ENCODE measurements at regions not wholly inside any gene's neighbourhood (a gene's known extent, or its start where the extent isn't known, plus 50 kb on each side); places are given as distances from the start of the nearest gene placed in this dataset.
"Not testable (repeated sequence)": the region's sequence is repeated elsewhere in the genome, so short reads cannot be mapped to it uniquely, and the experiment has no call there.

DNA sequence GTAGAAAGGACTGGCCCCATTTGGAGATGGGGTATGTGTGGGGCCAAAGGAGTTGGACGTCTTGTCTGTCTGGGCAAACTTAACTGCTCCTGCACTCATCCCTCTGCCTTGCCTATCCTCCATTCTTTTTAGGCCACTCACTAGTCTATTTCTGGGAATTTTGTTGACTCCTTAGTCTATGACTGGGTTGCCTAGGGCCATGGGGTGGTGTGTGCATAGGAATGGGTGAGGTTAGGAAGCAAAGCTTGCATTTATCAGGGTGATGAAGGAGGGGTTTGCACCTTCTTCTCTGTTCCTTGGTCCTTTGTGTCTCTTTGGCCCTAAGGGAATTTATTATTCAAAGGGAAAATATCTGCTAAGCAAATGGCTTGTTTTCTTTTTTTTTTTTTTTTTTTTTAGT is 80.9 kb upstream of the OR9Q1 start:
- no peak overlapping the region for H3K4me3 Mint-ChIP-seq
- no peak overlapping the region for H3K27ac Mint-ChIP-seq
- no peaks in the 10 kb centered on the region for H3K4me1 Mint-ChIP-seq
- no peaks in the 10 kb centered on the region for H3K9me3 Mint-ChIP-seq
- H3K27me3 Mint-ChIP-seq = no peaks in the 10 kb centered on the region
- H3K36me3 Mint-ChIP-seq = no peaks in the 10 kb centered on the region
- no peak for DNase-seq

DNA sequence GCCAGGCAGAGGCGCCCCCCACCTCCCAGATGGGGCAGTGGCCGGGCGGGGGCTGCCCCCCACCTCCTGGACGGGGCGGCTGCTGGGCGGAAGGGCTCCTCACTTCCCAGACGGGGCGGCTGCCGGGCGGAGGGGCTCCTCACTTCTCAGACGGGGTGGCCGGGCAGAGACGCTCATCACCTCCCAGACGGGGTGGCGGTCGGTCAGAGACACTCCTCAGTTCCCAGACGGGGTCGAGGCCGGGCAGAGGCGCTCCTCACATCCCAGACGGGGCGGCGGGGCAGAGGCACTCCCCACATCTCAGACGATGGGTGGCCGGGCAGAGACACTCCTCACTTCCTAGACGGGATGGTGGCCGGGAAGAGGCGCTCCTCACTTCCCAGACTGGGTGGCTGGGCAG is 79.9 kb upstream of the OR9Q1 start:
- not testable (repeated sequence) for H3K36me3 Mint-ChIP-seq, H3K9me3 Mint-ChIP-seq, H3K27ac Mint-ChIP-seq, H3K27me3 Mint-ChIP-seq, H3K4me1 Mint-ChIP-seq, H3K4me3 Mint-ChIP-seq, DNase-seq

DNA sequence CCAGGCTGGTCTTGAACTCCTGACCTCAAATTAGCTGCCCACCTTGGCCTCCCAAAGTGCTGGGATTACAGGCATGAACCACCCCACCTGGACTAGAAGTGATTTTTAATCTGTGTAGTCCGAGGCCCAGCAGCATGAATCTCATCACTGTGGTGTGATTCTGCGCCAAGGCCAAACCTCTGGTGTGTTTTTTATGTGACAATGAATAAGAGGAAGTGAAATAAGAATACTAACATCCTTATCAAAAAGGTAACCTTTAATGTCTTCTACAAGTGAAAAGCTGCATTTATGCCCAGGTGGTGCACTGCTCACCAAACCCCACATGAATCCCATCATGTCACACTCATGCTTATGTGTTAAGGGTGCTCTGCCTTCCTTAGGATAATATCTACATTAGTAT is 77.1 kb upstream of the OR9Q1 start:
- no peak overlapping the region for H3K4me3 Mint-ChIP-seq
- H3K36me3 Mint-ChIP-seq = no peaks in the 10 kb centered on the region
- H3K4me1 Mint-ChIP-seq = no peaks in the 10 kb centered on the region
- H3K9me3 Mint-ChIP-seq = no peaks in the 10 kb centered on the region
- no peak overlapping the region for H3K27ac Mint-ChIP-seq
- no peak for DNase-seq
- no peaks in the 10 kb centered on the region for H3K27me3 Mint-ChIP-seq

DNA sequence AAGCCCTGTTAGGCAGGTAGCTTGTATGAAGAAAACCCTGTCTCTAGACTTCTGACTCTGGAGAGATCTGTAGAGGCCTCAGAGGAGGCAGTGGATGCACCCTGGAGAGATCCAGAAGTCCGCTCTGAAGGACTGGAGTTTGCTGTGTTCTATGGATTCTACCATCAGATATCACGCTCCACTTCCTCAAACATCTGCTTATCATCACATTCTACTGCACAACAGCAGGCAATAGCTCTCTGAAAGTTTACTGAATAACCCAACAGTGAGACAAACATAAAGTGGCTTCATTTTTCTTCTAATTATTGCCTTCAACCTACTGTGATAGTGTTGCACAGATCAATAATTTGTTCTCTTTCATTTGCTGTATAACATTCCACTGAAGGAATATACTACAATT is 59.0 kb upstream of the OR9Q1 start:
- Mint-ChIP-seq H3K36me3 (no peaks in the 10 kb centered on the region), H3K4me3 (no peak overlapping the region), H3K27me3 (peaks cover 5% of the 10 kb centered on the region), H3K4me1 (no peaks in the 10 kb centered on the region), H3K27ac (no peak overlapping the region), H3K9me3 (peaks cover 2% of the 10 kb centered on the region)
- DNase-seq = no peak

DNA sequence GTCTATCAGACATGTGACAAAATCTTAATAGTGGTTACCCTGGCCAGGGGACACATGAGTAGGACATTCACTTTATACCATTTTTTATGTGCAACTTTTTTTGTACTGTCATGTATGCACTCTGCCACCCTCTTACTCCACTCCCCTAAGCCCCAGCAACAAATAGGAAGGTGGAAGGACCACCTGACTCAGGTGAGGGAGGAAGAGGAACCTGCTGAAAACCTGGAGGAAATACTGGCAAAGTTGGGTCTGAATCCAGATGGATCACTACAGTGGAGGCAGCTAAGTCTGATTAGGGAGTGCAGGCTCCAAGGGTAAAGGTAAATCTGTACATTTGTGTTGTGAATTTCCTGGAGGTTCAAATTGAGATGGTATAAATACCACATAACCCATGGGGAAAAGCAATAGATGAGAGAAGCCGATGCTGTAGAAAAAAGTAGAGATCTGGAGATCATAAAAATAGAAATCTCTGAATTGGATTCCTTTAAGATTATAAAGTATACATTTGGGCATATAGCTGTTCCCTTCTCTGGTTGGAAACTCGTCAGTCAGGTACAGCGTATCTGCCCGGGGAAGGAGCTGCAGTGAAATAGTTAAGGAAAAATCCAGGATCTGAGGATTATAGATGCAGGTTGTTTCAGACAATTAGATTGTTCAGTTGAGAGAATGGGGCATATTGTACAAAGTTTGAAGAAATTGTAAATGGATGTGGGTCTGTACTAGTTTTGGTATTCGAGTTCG is 52.2 kb upstream of the OR9Q1 start:
- no peak overlapping the region for H3K27ac Mint-ChIP-seq
- no peaks in the 10 kb centered on the region for H3K4me1 Mint-ChIP-seq
- H3K36me3 Mint-ChIP-seq = no peaks in the 10 kb centered on the region
- DNase-seq = no peak
- H3K9me3 Mint-ChIP-seq = peaks cover 1% of the 10 kb centered on the region
- no peak overlapping the region for H3K4me3 Mint-ChIP-seq
- H3K27me3 Mint-ChIP-seq = peaks cover 12% of the 10 kb centered on the region

DNA sequence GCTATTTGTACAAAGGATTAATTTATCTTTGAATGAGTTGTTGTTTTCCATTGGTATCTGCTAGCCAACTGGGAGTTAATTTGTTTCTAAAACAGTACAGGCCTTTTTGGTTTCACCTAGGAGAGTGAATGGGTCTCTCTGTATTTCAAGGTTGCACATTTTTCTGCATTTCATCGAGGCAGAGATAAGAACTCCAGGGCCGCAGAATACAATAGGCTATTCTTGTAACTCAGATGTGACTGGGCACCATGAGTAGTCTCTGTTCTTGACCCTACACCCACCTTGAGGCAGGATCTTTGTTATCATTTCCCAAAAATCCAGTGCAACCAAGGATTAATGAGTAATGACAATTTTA is 51.7 kb upstream of the OR9Q1 start:
- no peak for DNase-seq

More for the DNA sequence above, 51.7 kb upstream of the OR9Q1 start:
- H3K27ac Mint-ChIP-seq = no peak overlapping the region
- peaks cover 12% of the 10 kb centered on the region for H3K27me3 Mint-ChIP-seq
- H3K9me3 Mint-ChIP-seq = peaks cover 1% of the 10 kb centered on the region
- no peaks in the 10 kb centered on the region for H3K36me3 Mint-ChIP-seq
- no peak overlapping the region for H3K4me3 Mint-ChIP-seq
- H3K4me1 Mint-ChIP-seq = no peaks in the 10 kb centered on the region

All from activated naive CD8-positive, alpha-beta T cell treated with anti-CD3 and anti-CD28 coated beads for 36 hours (primary cell).